Large intestine (tissue), 3 donors: ENCODE measurements at regions not wholly inside any gene's neighbourhood (a gene's known extent, or its start where the extent isn't known, plus 50 kb on each side); places are given as distances from the start of the nearest gene placed in this dataset.
"Not testable (repeated sequence)": the region's sequence is repeated elsewhere in the genome, so short reads cannot be mapped to it uniquely, and the experiment has no call there.

Source experiments
- DNase-seq, 2 donors: peaks; one replicate each; pipeline versions ENCODE4 v3.0.0 to v3.0.0-alpha.2; 2013
- H3K27ac ChIP-seq: one replicate; pipeline ENCODE4 v1.5.1; 2013; ENCODE audit warnings: low read length
- H3K27me3 ChIP-seq: 2 replicates; pipeline ENCODE4 v1.6.1; 2013; ENCODE audit warnings: low read length; ENCODE audit not compliant: control insufficient read depth, insufficient read depth
- H3K36me3 ChIP-seq: 2 replicates; pipeline ENCODE4 v1.6.1; 2013; ENCODE audit warnings: low read length; ENCODE audit not compliant: control insufficient read depth, insufficient read depth
- H3K4me1 ChIP-seq: one replicate; pipeline ENCODE4 v1.6.1; 2013; ENCODE audit warnings: low read length; ENCODE audit not compliant: control insufficient read depth, insufficient read depth
- H3K4me3 ChIP-seq: one replicate; pipeline ENCODE4 v1.5.1; 2013; ENCODE audit warnings: low read length
- H3K9me3 ChIP-seq: one replicate; pipeline ENCODE4 v1.6.1; 2013; ENCODE audit warnings: mild to moderate bottlenecking, low read depth, low read length, moderate library complexity; ENCODE audit not compliant: control insufficient read depth
- WGBS: methylation state at CpG from one replicate; pipeline ENCODE4 v1.1.5; 2013; ENCODE audit warnings: low lambda C conversion rate; ENCODE audit not compliant: insufficient coverage; 5-methylcytosine and 5-hydroxymethylcytosine counted together

GRCh38 chr9:88918537-88918936 lies 72.7 kb upstream of the S1PR3 start:
- not testable (repeated sequence) for H3K4me3 ChIP-seq, H3K9me3 ChIP-seq, H3K27ac ChIP-seq, H3K4me1 ChIP-seq, H3K27me3 ChIP-seq, DNase-seq, H3K36me3 ChIP-seq
- WGBS, result no CpG with 5 or more reads among the region's 1 CpG

- Histone ChIP-seq H3K27me3 (no peaks in the 10 kb centered on the region), H3K4me1 (no peaks in the 10 kb centered on the region), H3K27ac (no peak overlapping the region), H3K36me3 (no peaks in the 10 kb centered on the region), H3K9me3 (peaks cover 4% of the 10 kb centered on the region), H3K4me3 (no peak overlapping the region)
- WGBS, result no CpG with 5 or more reads among the region's 1 CpG
- no peak for DNase-seq
Observed at GRCh38 chr9:88920645-88921044, 70.6 kb upstream of the S1PR3 start.

- Histone ChIP-seq H3K27ac (no peak overlapping the region), H3K4me3 (no peak overlapping the region), H3K9me3 (peaks cover 4% of the 10 kb centered on the region), H3K36me3 (no peaks in the 10 kb centered on the region), H3K27me3 (no peaks in the 10 kb centered on the region), H3K4me1 (no peaks in the 10 kb centered on the region)
- no peak for DNase-seq
- WGBS, result 63% methylated on average over 3 of the region's 10 CpGs
Observed at GRCh38 chr9:88922091-88922490, 69.2 kb upstream of the S1PR3 start.

DNA sequence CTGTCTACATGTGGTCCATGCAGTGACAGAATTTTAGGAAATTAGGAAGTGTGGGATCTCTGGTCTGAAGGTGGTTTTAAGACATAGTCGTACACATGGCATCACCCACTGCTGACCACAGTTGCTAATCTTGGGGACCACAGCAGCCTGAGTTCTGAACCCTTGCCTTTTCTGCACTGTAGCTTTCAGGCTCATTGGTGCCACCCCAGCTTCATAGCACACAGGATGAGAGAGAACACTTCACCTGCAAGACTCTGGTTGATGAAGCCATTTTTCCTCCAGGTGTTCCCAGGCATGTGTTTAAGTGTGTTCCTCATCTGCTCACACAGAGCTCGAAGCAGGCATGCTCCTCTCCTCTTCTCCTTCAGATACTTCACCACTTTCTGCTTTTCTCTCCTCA lies 68.2 kb upstream of the S1PR3 start:
- Histone ChIP-seq H3K9me3 (no peaks in the 10 kb centered on the region), H3K4me3 (no peak overlapping the region), H3K27ac (no peak overlapping the region), H3K27me3 (no peaks in the 10 kb centered on the region), H3K36me3 (no peaks in the 10 kb centered on the region), H3K4me1 (no peaks in the 10 kb centered on the region)
- no CpG with 5 or more reads among the region's 2 CpGs for WGBS
- DNase-seq, result no peak

DNA sequence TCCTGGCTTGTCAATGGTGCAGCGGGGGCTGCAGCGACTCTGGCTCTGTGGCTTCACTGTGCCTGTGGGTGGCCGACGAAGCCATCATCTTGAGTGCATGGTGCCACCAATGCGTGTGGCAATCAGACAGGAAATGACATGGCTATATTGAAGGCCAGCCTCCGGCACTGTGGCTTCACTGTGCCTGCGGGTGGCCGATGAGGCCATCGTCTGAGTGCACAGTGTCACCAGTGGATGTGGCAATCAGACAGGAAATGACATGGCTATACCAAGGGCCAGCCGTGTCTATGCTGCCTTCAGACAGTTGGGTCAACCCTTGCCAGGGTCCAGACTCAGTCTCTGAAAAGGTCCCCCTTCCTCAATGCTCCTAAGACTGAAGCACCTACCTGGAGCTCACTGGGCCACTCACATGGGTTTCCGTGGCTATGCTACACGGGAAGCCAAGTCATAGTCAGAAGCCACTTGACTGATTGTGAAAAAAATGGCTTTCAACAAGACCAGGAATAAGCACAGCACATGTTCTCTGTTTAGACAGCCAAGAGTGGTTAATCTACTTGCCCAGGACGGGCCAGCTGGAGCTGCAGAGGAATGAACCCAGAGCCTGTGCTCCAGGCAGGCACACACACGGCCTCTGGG lies 67.5 kb upstream of the S1PR3 start:
- Histone ChIP-seq H3K27ac (no peak overlapping the region), H3K4me1 (no peaks in the 10 kb centered on the region), H3K9me3 (no peaks in the 10 kb centered on the region), H3K36me3 (no peaks in the 10 kb centered on the region), H3K27me3 (no peaks in the 10 kb centered on the region), H3K4me3 (no peak overlapping the region)
- no peak for DNase-seq
- no CpG with 5 or more reads among the region's 14 CpGs for WGBS

DNA sequence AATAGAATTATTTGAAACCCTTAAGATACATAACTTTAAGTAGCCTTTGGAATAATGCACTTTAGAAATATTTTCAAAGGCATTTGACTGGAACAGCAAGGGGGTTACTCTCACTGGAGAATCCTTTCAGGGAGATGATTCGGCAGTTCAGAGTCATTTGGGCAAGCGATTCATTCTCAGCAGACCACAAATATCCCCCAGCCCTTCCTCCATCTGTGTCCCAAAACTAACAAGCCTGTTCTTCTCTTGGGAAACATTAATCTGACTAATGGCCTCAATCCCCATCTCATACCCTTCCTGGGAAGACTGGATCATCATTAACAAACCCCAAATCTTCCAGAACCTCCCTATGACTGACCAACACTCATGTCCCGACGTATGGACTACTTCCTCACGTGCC lies 65.8 kb upstream of the S1PR3 start:
- Histone ChIP-seq H3K4me1 (no peaks in the 10 kb centered on the region), H3K27me3 (no peaks in the 10 kb centered on the region), H3K36me3 (no peaks in the 10 kb centered on the region), H3K9me3 (no peaks in the 10 kb centered on the region), H3K27ac (no peak overlapping the region), H3K4me3 (no peak overlapping the region)
- DNase-seq, result no peak
- no CpG with 5 or more reads among the region's 5 CpGs for WGBS

GRCh38 chr9:88926781-88927505 lies 64.3 kb upstream of the S1PR3 start:
- Histone ChIP-seq H3K36me3 (no peaks in the 10 kb centered on the region), H3K4me1 (no peaks in the 10 kb centered on the region), H3K9me3 (no peaks in the 10 kb centered on the region), H3K27ac (no peak overlapping the region), H3K4me3 (no peak overlapping the region), H3K27me3 (no peaks in the 10 kb centered on the region)
- 60% methylated on average over 1 of the region's 5 CpGs for WGBS
- no peak for DNase-seq

GRCh38 chr9:88927510-88927909 lies 63.8 kb upstream of the S1PR3 start:
- H3K4me1 ChIP-seq, result no peaks in the 10 kb centered on the region
- WGBS, result no CpG with 5 or more reads among the region's 3 CpGs
- H3K9me3 ChIP-seq, result no peaks in the 10 kb centered on the region
- H3K4me3 ChIP-seq, result no peak overlapping the region
- H3K36me3 ChIP-seq, result no peaks in the 10 kb centered on the region
- H3K27me3 ChIP-seq, result no peaks in the 10 kb centered on the region
- no peak overlapping the region for H3K27ac ChIP-seq
- DNase-seq, result no peak

DNA sequence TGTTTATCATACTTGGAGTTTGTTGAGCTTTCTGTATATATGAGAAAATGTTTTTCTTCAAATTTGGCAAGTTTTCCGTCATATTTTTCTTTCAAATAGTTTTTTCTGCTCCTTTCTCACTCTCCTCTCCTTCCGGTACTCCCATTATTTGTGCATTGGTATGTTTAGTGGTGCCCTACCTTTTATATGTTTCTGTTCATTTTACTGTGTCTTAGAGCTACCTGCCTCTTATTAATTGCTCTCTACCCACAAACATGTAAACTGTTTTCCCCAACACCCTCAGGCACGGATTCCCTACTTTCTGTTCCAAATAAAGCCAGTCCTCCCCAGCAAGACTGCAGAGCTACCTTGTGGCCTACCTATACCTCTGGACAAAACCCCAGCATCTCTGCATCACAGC lies 60.6 kb upstream of the S1PR3 start:
- no peak for DNase-seq
- Histone ChIP-seq H3K4me1 (no peaks in the 10 kb centered on the region), H3K9me3 (no peaks in the 10 kb centered on the region), H3K36me3 (no peaks in the 10 kb centered on the region), H3K4me3 (no peak overlapping the region), H3K27ac (no peak overlapping the region), H3K27me3 (no peaks in the 10 kb centered on the region)
- WGBS, result 89% methylated on average over 2 of the region's 3 CpGs

GRCh38 chr9:88932766-88933165 lies 58.5 kb upstream of the S1PR3 start:
- DNase-seq, result no peak
- no peaks in the 10 kb centered on the region for H3K27me3 ChIP-seq
- H3K9me3 ChIP-seq, result no peaks in the 10 kb centered on the region
- H3K4me3 ChIP-seq, result no peak overlapping the region
- no peaks in the 10 kb centered on the region for H3K4me1 ChIP-seq
- no peaks in the 10 kb centered on the region for H3K36me3 ChIP-seq
- no CpG with 5 or more reads among the region's 13 CpGs for WGBS
- H3K27ac ChIP-seq, result no peak overlapping the region
